H1 (cell line): ENCODE measurements at regions not wholly inside any gene's neighbourhood (a gene's known extent, or its start where the extent isn't known, plus 50 kb on each side); places are given as distances from the start of the nearest gene placed in this dataset.

Experiments used
- CTCF ChIA-PET: fragments of 300-600 bp; sonication (Branson Sonifier 250); formaldehyde crosslinking; loops from one replicate; lab custom pipeline; 2021; ENCODE audit not compliant: partially characterized antibody; lab: Charles Lee
- POLR2A ChIA-PET: fragments of 300-600 bp; sonication (Branson Sonifier 250); formaldehyde crosslinking; loops from one replicate; lab custom pipeline; 2021; ENCODE audit warnings: inconsistent platforms; ENCODE audit not compliant: partially characterized antibody; lab: Charles Lee
- DNase-seq, 2 experiments: peaks; one replicate each; pipeline versions ENCODE4 v3.0.0 to v3.0.0-alpha.2; 2010 to 2022; ENCODE audit warnings: low spot score in 2 of 2, low read depth in 1 of 2, mixed read lengths in 1 of 2
- FAIRE-seq: peaks from 2 replicates; lab custom pipeline; 2011; peaks lifted over from hg19 to GRCh38; lab: Jason Lieb, UNC
- H2AFZ ChIP-seq: 2 replicates; pipeline ENCODE4 v1.8.1; 2012; ENCODE audit warnings: low read length, inconsistent platforms
- H2AK5ac ChIP-seq: 2 replicates; pipeline ENCODE4 v1.6.1; 2013; ENCODE audit warnings: low read depth, low read length
- H2BK120ac ChIP-seq: replicated peaks from 2 replicates; pipeline ENCODE3; 2013; ENCODE audit warnings: low read depth, low read length, inconsistent platforms
- H2BK12ac ChIP-seq: 2 replicates; pipeline ENCODE4 v1.6.1; 2013; ENCODE audit warnings: low read depth, low read length
- H2BK15ac ChIP-seq: 2 replicates; pipeline ENCODE4 v1.6.1; 2013; ENCODE audit warnings: low read length
- H2BK20ac ChIP-seq: 2 replicates; pipeline ENCODE4 v1.6.1; 2013; ENCODE audit warnings: low read length
- H2BK5ac ChIP-seq: 2 replicates; pipeline ENCODE4 v1.6.1; 2013; ENCODE audit warnings: low read depth, low read length
- H3K14ac ChIP-seq: 2 replicates; pipeline ENCODE4 v1.6.1; 2013; ENCODE audit warnings: inconsistent platforms; ENCODE audit not compliant: insufficient read length
- H3K18ac ChIP-seq: 2 replicates; pipeline ENCODE4 v1.6.1; 2013; ENCODE audit warnings: low read length; ENCODE audit errors: extremely low read depth
- H3K23ac ChIP-seq: 2 replicates; pipeline ENCODE4 v1.6.1; 2013; ENCODE audit warnings: inconsistent platforms; ENCODE audit not compliant: insufficient read length
- H3K23me2 ChIP-seq: 2 replicates; pipeline ENCODE4 v1.6.1; 2013; ENCODE audit warnings: low read depth, low read length
- H3K27ac ChIP-seq: 2 replicates; pipeline ENCODE4 v1.6.1; 2011; ENCODE audit warnings: low read depth, low read length, inconsistent platforms
- H3K27me3 ChIP-seq, 4 experiments: replicated peaks in 1 of 4; 1 replicate in 1 of 4; 2 replicates in 3 of 4; pipeline versions ENCODE4 v1.6.1 to v1.8.1; 2011 to 2013; ENCODE audit warnings: low read length in 3 of 4, mild to moderate bottlenecking in 3 of 4, inconsistent platforms in 2 of 4, mixed read lengths in 2 of 4, moderate library complexity in 1 of 4; ENCODE audit not compliant: control insufficient read depth in 3 of 4, insufficient read depth in 3 of 4; ENCODE audit errors: extremely low read depth in 1 of 4
- H3K36me3 ChIP-seq, 4 experiments: 2 replicates each; pipeline versions ENCODE4 v1.6.1 to v1.8.1; 2011 to 2013; ENCODE audit warnings: mild to moderate bottlenecking in 4 of 4, low read length in 3 of 4, moderate library complexity in 2 of 4, control low read depth in 1 of 4, inconsistent platforms in 1 of 4; ENCODE audit not compliant: insufficient read depth in 4 of 4, control insufficient read depth in 2 of 4
- H3K4ac ChIP-seq: replicated peaks from 2 replicates; pipeline ENCODE3; 2013; ENCODE audit warnings: low read length, low read depth, mixed read lengths, inconsistent platforms; ENCODE audit not compliant: insufficient read length
- H3K4me1 ChIP-seq, 4 experiments: replicated peaks in 1 of 4; 1 replicate in 1 of 4; 2 replicates in 3 of 4; pipeline versions ENCODE4 v1.6.1 to v1.8.1; 2011 to 2013; ENCODE audit warnings: low read length in 3 of 4, inconsistent platforms in 2 of 4, mixed read lengths in 1 of 4; ENCODE audit not compliant: insufficient read depth in 4 of 4, control insufficient read depth in 3 of 4
- H3K4me2 ChIP-seq, 2 experiments: 2 replicates each; pipeline versions ENCODE4 v1.6.1 to v1.8.1; 2011 to 2013; ENCODE audit warnings: low read depth in 2 of 2, low read length in 2 of 2, control low read depth in 1 of 2, inconsistent platforms in 1 of 2, mild to moderate bottlenecking in 1 of 2; ENCODE audit not compliant: insufficient read depth in 1 of 2
- H3K4me3 ChIP-seq, 4 experiments: fragments of 200-600, 300-600 bp in 1 of 4; sonication (generic), shearing (Covaris generic), sonication (Bioruptor Twin) in 1 of 4; 2 replicates each; pipeline versions ENCODE4 v1.5.1 to v1.8.1; 2011 to 2016; ENCODE audit warnings: low read length in 4 of 4, low read depth in 3 of 4, control low read depth in 2 of 4, inconsistent platforms in 2 of 4, mild to moderate bottlenecking in 2 of 4, mixed read lengths in 1 of 4, moderate library complexity in 1 of 4; ENCODE audit not compliant: insufficient read depth in 2 of 4; ENCODE audit errors: extremely low read depth in 1 of 4
- H3K56ac ChIP-seq: replicated peaks from 2 replicates; pipeline ENCODE3; 2013; ENCODE audit warnings: low read depth, mild to moderate bottlenecking, mixed read lengths, low read length, inconsistent platforms; ENCODE audit not compliant: insufficient read length
- H3K79me1 ChIP-seq: 2 replicates; pipeline ENCODE4 v1.6.1; 2013; ENCODE audit warnings: low read depth, low read length, control low read depth
- H3K79me2 ChIP-seq, 2 experiments: 2 replicates each; pipeline versions ENCODE4 v1.6.1 to v1.8.1; 2012 to 2013; ENCODE audit warnings: low read length in 2 of 2, mild to moderate bottlenecking in 2 of 2, inconsistent platforms in 1 of 2; ENCODE audit not compliant: insufficient read depth in 2 of 2, control insufficient read depth in 1 of 2
- H3K9ac ChIP-seq, 4 experiments: replicated peaks in 1 of 4; 1 replicate in 1 of 4; 2 replicates in 3 of 4; pipeline versions ENCODE4 v1.6.1 to v1.8.1; 2011 to 2013; ENCODE audit warnings: low read depth in 3 of 4, low read length in 3 of 4, control low read depth in 2 of 4, mild to moderate bottlenecking in 2 of 4, moderate library complexity in 2 of 4, inconsistent platforms in 1 of 4; ENCODE audit errors: extremely low read depth in 1 of 4
- H3K9me3 ChIP-seq, 2 experiments: 2 replicates each; pipeline versions ENCODE4 v1.6.1 to v1.8.1; 2012 to 2013; ENCODE audit warnings: mild to moderate bottlenecking in 2 of 2, moderate library complexity in 2 of 2, control low read depth in 1 of 2, inconsistent platforms in 1 of 2, low read depth in 1 of 2, low read length in 1 of 2, mixed read lengths in 1 of 2; ENCODE audit not compliant: insufficient read depth in 2 of 2
- H4K20me1 ChIP-seq, 2 experiments: replicated peaks in 1 of 2; 2 replicates each; pipeline versions ENCODE3 to v1.8.1; 2011 to 2013; ENCODE audit warnings: inconsistent platforms in 2 of 2, low read length in 2 of 2, mild to moderate bottlenecking in 1 of 2; ENCODE audit not compliant: insufficient read depth in 2 of 2, control insufficient read depth in 1 of 2
- H4K5ac ChIP-seq: 2 replicates; pipeline ENCODE4 v1.6.1; 2013; ENCODE audit warnings: low read length, low read depth, mixed read lengths, inconsistent platforms; ENCODE audit not compliant: insufficient read length
- H4K8ac ChIP-seq: 2 replicates; pipeline ENCODE4 v1.8.0; 2013; ENCODE audit warnings: mild to moderate bottlenecking, moderate library complexity, low read length, inconsistent platforms; ENCODE audit not compliant: insufficient read depth; ENCODE audit errors: extremely low read depth
- H4K91ac ChIP-seq: replicated peaks from 2 replicates; pipeline ENCODE3; 2013; ENCODE audit warnings: low read length, mixed read lengths, inconsistent platforms; ENCODE audit not compliant: insufficient read length
- BCL11A ChIP-seq, 2 experiments: IDR thresholded peaks; one replicate each; pipeline ENCODE4 v1.6.1; 2011; ENCODE audit warnings: low read depth in 2 of 2, low read length in 2 of 2, mild to moderate bottlenecking in 2 of 2
- CHD1 ChIP-seq: IDR thresholded peaks from 2 replicates; pipeline ENCODE4 v1.6.1; 2012; ENCODE audit warnings: low read depth, low read length, improper control_type of control experiment
- CTBP2 ChIP-seq: IDR thresholded peaks from 2 replicates; pipeline ENCODE4 v1.7.0; 2011; ENCODE audit warnings: borderline replicate concordance, mild to moderate bottlenecking, moderate library complexity, mixed read lengths, low read length; ENCODE audit not compliant: insufficient read depth, insufficient read length
- JUN ChIP-seq: IDR thresholded peaks from 2 replicates; pipeline ENCODE4 v1.6.1; 2011; ENCODE audit warnings: low read depth, mild to moderate bottlenecking, improper control_type of control experiment, low read length
- JUND ChIP-seq: IDR thresholded peaks from 2 replicates; pipeline ENCODE4 v1.6.1; 2011; ENCODE audit warnings: mild to moderate bottlenecking, improper control_type of control experiment, low read length
- NRF1 ChIP-seq: IDR thresholded peaks from 2 replicates; pipeline ENCODE4 v1.6.1; 2011; ENCODE audit warnings: mild to moderate bottlenecking, low read depth, low read length, improper control_type of control experiment
- POLR2AphosphoS5 ChIP-seq: IDR thresholded peaks from 2 replicates; pipeline ENCODE4 v1.6.1; 2011; ENCODE audit warnings: low read depth, low read length
- RBBP5 ChIP-seq: IDR thresholded peaks from 2 replicates; pipeline ENCODE4 v1.7.1; 2012; ENCODE audit warnings: low read depth, mild to moderate bottlenecking, inconsistent platforms, low read length, moderate library complexity, borderline replicate concordance
- RXRA ChIP-seq: IDR thresholded peaks from 2 replicates; pipeline ENCODE4 v1.6.1; 2011; ENCODE audit warnings: low read depth, mild to moderate bottlenecking, low read length, moderate library complexity; ENCODE audit not compliant: insufficient read depth
- TCF12 ChIP-seq: IDR thresholded peaks from 2 replicates; pipeline ENCODE4 v1.6.1; 2011; ENCODE audit warnings: low read depth, mild to moderate bottlenecking, low read length
- YY1 ChIP-seq: IDR thresholded peaks from 2 replicates; pipeline ENCODE4 v1.6.1; 2011; ENCODE audit warnings: low read depth, mild to moderate bottlenecking, low read length
- WGBS, 2 experiments: shearing (Covaris generic) in 1 of 2; methylation state at CpG; one replicate each; pipeline versions ENCODE4 v1.1.6 to v1.1.7; 2013 to 2015; ENCODE audit warnings: low lambda C conversion rate in 2 of 2, mixed read lengths in 2 of 2, inconsistent platforms in 1 of 2, low coverage in 1 of 2, missing lambda C conversion rate in 1 of 2; ENCODE audit not compliant: insufficient replicate concordance in 2 of 2, insufficient coverage in 1 of 2, insufficient read length in 1 of 2; ENCODE audit errors: extremely low coverage in 1 of 2, missing lambda C conversion rate in 1 of 2; 5-methylcytosine and 5-hydroxymethylcytosine counted together
- TF ChIP-seq, protein P1 (sequence below): IDR thresholded peaks from 2 replicates; pipeline ENCODE4 v1.6.1; 2012; ENCODE audit warnings: inconsistent platforms
- TF ChIP-seq, protein P2 (sequence below): IDR thresholded peaks from 2 replicates; pipeline ENCODE4 v1.6.1; 2011; ENCODE audit warnings: low read length, improper control_type of control experiment

DNA sequence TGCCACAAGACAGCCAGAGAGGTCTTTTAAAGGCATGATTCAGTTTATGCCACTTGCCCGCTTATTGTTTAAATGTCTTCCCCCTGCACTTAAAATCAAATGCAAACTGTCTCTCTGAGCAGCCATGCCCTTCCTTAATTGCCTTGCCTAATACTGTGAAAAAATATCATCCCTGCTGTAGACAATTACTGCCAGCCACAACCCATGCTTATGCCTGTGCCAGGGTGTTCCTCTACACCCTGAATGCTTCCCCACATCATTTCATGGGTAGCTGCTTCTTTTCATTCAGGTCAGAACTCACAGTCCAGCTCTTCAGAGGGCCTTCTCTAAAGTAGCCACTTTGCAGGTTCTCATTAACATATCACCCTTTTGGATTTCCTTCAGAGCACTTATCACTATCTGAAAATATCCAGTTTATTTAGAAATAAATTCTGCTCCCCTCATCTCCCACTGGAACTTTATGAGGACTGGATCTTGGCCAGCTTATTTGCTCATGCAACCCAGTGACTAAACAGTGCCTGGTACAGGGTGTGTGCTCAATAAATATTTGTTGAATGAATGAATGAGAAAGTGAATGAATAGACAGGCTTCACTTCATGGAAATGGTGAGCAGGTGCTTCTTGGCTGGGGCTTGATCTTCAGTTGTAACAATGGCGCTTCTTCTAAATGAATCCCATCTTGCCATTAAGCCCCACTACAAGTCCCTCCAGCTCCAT lies 162.4 kb upstream of the MDFIC start:
- Histone ChIP-seq H3K4ac (no peak overlapping the region), H3K4me2 (no peak overlapping the region), H3K27me3 (no peaks in the 10 kb centered on the region), H2BK5ac (no peak overlapping the region), H2BK15ac (no peak overlapping the region), H3K23ac (no peak overlapping the region), H3K56ac (no peak overlapping the region), H3K9ac (no peak overlapping the region), H2BK20ac (no peak overlapping the region), H3K14ac (no peak overlapping the region), H4K5ac (no peak overlapping the region), H3K27ac (no peak overlapping the region), H3K79me2 (no peaks in the 10 kb centered on the region), H4K20me1 (no peaks in the 10 kb centered on the region), H3K23me2 (no peaks in the 10 kb centered on the region), H2AK5ac (no peak overlapping the region), H3K18ac (no peak overlapping the region), H3K79me1 (no peaks in the 10 kb centered on the region), H2BK12ac (no peak overlapping the region), H3K4me3 (no peak overlapping the region), H4K91ac (no peak overlapping the region), H3K4me1 (no peaks in the 10 kb centered on the region), H4K8ac (no peak overlapping the region), H2AFZ (0 out of 2 replicates have a peak overlapping the region, but pooled peaks have one; percentile 76), H3K36me3 (no peaks in the 10 kb centered on the region), H3K9me3 (no peaks in the 10 kb centered on the region), H2BK120ac (no peak overlapping the region)
- no peak for FAIRE-seq
- WGBS, 2 experiments: 95% methylated on average over 2 of the region's 2 CpGs; no CpG with 5 or more reads in 1 of the 2 experiments
- POLR2A ChIA-PET: no interaction called here
- no peak for DNase-seq
- CTCF ChIA-PET: interaction anchor here (0.8 kb wide), 1 partner anchor 9 kb away, joined by 3 read pairs; no protein-coding TSS in a partner anchor
- TF ChIP-seq CTBP2: no peak
- no peak for TF ChIP-seq BCL11A (IDR thresholded peaks at IDR 0.05; ENCODE audit: low read depth in 2 of 2, low read length in 2 of 2)
- no peak for TF ChIP-seq POLR2AphosphoS5
- TF ChIP-seq JUN: no peak
- no peak for TF ChIP-seq RXRA
- no peak for TF ChIP-seq YY1
- TF ChIP-seq, protein P1, sequence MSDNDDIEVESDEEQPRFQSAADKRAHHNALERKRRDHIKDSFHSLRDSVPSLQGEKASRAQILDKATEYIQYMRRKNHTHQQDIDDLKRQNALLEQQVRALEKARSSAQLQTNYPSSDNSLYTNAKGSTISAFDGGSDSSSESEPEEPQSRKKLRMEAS: no peak
- TF ChIP-seq RBBP5: no peak
- TF ChIP-seq, protein P2, sequence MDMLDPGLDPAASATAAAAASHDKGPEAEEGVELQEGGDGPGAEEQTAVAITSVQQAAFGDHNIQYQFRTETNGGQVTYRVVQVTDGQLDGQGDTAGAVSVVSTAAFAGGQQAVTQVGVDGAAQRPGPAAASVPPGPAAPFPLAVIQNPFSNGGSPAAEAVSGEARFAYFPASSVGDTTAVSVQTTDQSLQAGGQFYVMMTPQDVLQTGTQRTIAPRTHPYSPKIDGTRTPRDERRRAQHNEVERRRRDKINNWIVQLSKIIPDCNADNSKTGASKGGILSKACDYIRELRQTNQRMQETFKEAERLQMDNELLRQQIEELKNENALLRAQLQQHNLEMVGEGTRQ: no peak
- no peak for TF ChIP-seq TCF12
- no peak for TF ChIP-seq CHD1
- no peak for TF ChIP-seq NRF1
- TF ChIP-seq JUND: no peak
